ENCODE measurements at regions not wholly inside any gene's neighbourhood (a gene's known extent, or its start where the extent isn't known, plus 50 kb on each side); places are given as distances from the start of the nearest gene placed in this dataset.

DNA sequence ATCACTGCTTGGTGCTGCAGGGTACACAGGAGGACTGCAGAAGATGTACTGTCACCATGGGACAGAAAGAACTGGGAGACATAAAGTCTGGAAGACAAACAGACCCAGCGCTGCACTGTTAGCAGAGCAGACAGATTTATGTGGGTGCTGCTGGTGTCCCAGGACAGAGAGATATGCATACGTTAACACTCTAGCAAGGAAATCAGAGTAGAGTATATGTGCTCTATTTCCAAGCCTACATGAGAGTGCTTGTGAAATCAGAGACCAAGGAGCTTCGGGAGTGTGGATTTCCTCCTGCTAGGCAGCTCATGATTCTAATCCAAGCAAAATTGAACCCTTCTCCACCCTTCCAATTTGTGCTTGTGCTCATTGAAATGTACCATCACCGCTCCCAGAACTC is 416.5 kb downstream of the VRK1 start:
- H3K27ac ChIP-seq (ENCODE audit: low read depth, low read length): no peak overlapping the region
- H4K8ac ChIP-seq (ENCODE audit: low read depth, low read length): no peak overlapping the region
- peaks cover 0 to 2% of the 10 kb centered on the region in 2 experiments for H3K4me1 ChIP-seq (ENCODE audit: control insufficient read depth in 1 of 2, insufficient read depth in 2 of 2, low read length in 2 of 2)
- no peak overlapping the region for H2BK5ac ChIP-seq (ENCODE audit: low read depth, low read length, poor library complexity)
- no CpG with 5 or more reads among the region's 4 CpGs for WGBS (ENCODE audit: extremely low coverage, insufficient coverage, insufficient read length)
- H3K23ac ChIP-seq (ENCODE audit: low read length): no peak overlapping the region
- no peak overlapping the region for H2AK5ac ChIP-seq (ENCODE audit: low read length)
- H3K79me1 ChIP-seq (ENCODE audit: low read length): no peaks in the 10 kb centered on the region
- no peak overlapping the region for H2BK120ac ChIP-seq (ENCODE audit: insufficient read depth, low read length, poor library complexity)
- no peak overlapping the region for H3K18ac ChIP-seq (ENCODE audit: low read length)
- H3K14ac ChIP-seq (ENCODE audit: low read length): no peak overlapping the region
- no peak for DNase-seq
- H2BK12ac ChIP-seq (ENCODE audit: low read length): no peak overlapping the region
- no peak overlapping the region for H2AFZ ChIP-seq (ENCODE audit: insufficient read depth, low read length, poor library complexity)
- peaks cover 3% of the 10 kb centered on the region for H3K27me3 ChIP-seq (ENCODE audit: insufficient read depth, low read length)
- no peak overlapping the region for H3K4me2 ChIP-seq (ENCODE audit: low read length)
- H3K9ac ChIP-seq (ENCODE audit: low read length): no peak overlapping the region
- H3K36me3 ChIP-seq (ENCODE audit: control insufficient read depth in 1 of 2, insufficient read depth in 2 of 2, low read length in 2 of 2): no peaks in the 10 kb centered on the region
- no peaks in the 10 kb centered on the region for H3K9me3 ChIP-seq (ENCODE audit: insufficient read depth, low read depth, low read length)
- H3K4ac ChIP-seq (ENCODE audit: low read depth, low read length): no peak overlapping the region
- no peaks in the 10 kb centered on the region for H3K79me2 ChIP-seq (ENCODE audit: control insufficient read depth, insufficient read depth, low read length, poor library complexity)
- no peak overlapping the region for H3K4me3 ChIP-seq (ENCODE audit: low read depth, low read length)
- no peak overlapping the region for H4K12ac ChIP-seq (ENCODE audit: low read depth, low read length)
- H4K91ac ChIP-seq (ENCODE audit: low read depth, low read length): no peak overlapping the region

- Histone ChIP-seq H3K27ac (ENCODE audit: low read depth, low read length) (no peak overlapping the region), H3K18ac (ENCODE audit: low read length) (no peak overlapping the region), H3K9me3 (ENCODE audit: insufficient read depth, low read depth, low read length) (no peaks in the 10 kb centered on the region), H3K4me3 (ENCODE audit: low read depth, low read length) (no peak overlapping the region), H4K12ac (ENCODE audit: low read depth, low read length) (no peak overlapping the region), H3K9ac (ENCODE audit: low read length) (no peak overlapping the region), H2BK5ac (ENCODE audit: low read depth, low read length, poor library complexity) (no peak overlapping the region), H3K27me3 (ENCODE audit: insufficient read depth, low read length) (peaks cover 12% of the 10 kb centered on the region), H3K36me3 (ENCODE audit: control insufficient read depth in 1 of 2, insufficient read depth in 2 of 2, low read length in 2 of 2) (no peaks in the 10 kb centered on the region), H3K79me1 (ENCODE audit: low read length) (no peaks in the 10 kb centered on the region), H3K79me2 (ENCODE audit: control insufficient read depth, insufficient read depth, low read length, poor library complexity) (no peaks in the 10 kb centered on the region), H3K14ac (ENCODE audit: low read length) (no peak overlapping the region), H4K8ac (ENCODE audit: low read depth, low read length) (no peak overlapping the region), H3K4me2 (ENCODE audit: low read length) (no peak overlapping the region), H4K91ac (ENCODE audit: low read depth, low read length) (no peak overlapping the region), H3K23ac (ENCODE audit: low read length) (no peak overlapping the region), H3K4ac (ENCODE audit: low read depth, low read length) (no peak overlapping the region), H3K4me1 (ENCODE audit: control insufficient read depth in 1 of 2, insufficient read depth in 2 of 2, low read length in 2 of 2) (peaks cover 3 to 9% of the 10 kb centered on the region in 2 experiments), H2AFZ (ENCODE audit: insufficient read depth, low read length, poor library complexity) (no peak overlapping the region), H2BK120ac (ENCODE audit: insufficient read depth, low read length, poor library complexity) (no peak overlapping the region), H2BK12ac (ENCODE audit: low read length) (no peak overlapping the region), H2AK5ac (ENCODE audit: low read length) (no peak overlapping the region)
- no peak for DNase-seq
- WGBS (ENCODE audit: extremely low coverage, insufficient coverage, insufficient read length): no CpG with 5 or more reads among the region's 4 CpGs
Measured at GRCh38 chr14:97215263-97215969, 418.2 kb downstream of the VRK1 start.

GRCh38 chr14:97217111-97217885 is 420.1 kb downstream of the VRK1 start:
- Histone ChIP-seq H3K9me3 (ENCODE audit: insufficient read depth, low read depth, low read length) (no peaks in the 10 kb centered on the region), H4K91ac (ENCODE audit: low read depth, low read length) (no peak overlapping the region), H3K14ac (ENCODE audit: low read length) (no peak overlapping the region), H3K79me2 (ENCODE audit: control insufficient read depth, insufficient read depth, low read length, poor library complexity) (no peaks in the 10 kb centered on the region), H3K79me1 (ENCODE audit: low read length) (no peaks in the 10 kb centered on the region), H4K12ac (ENCODE audit: low read depth, low read length) (no peak overlapping the region), H2BK120ac (ENCODE audit: insufficient read depth, low read length, poor library complexity) (no peak overlapping the region), H3K4me2 (ENCODE audit: low read length) (no peak overlapping the region), H2BK12ac (ENCODE audit: low read length) (no peak overlapping the region), H3K4ac (ENCODE audit: low read depth, low read length) (no peak overlapping the region), H2BK5ac (ENCODE audit: low read depth, low read length, poor library complexity) (no peak overlapping the region), H3K36me3 (ENCODE audit: control insufficient read depth in 1 of 2, insufficient read depth in 2 of 2, low read length in 2 of 2) (no peaks in the 10 kb centered on the region), H3K4me1 (ENCODE audit: control insufficient read depth in 1 of 2, insufficient read depth in 2 of 2, low read length in 2 of 2) (peaks cover 3 to 9% of the 10 kb centered on the region in 2 experiments), H3K4me3 (ENCODE audit: low read depth, low read length) (no peak overlapping the region), H4K8ac (ENCODE audit: low read depth, low read length) (no peak overlapping the region), H3K9ac (ENCODE audit: low read length) (no peak overlapping the region), H3K27ac (ENCODE audit: low read depth, low read length) (no peak overlapping the region), H2AK5ac (ENCODE audit: low read length) (no peak overlapping the region), H3K27me3 (ENCODE audit: insufficient read depth, low read length) (peaks cover 12% of the 10 kb centered on the region), H3K23ac (ENCODE audit: low read length) (no peak overlapping the region), H2AFZ (ENCODE audit: insufficient read depth, low read length, poor library complexity) (no peak overlapping the region), H3K18ac (ENCODE audit: low read length) (no peak overlapping the region)
- WGBS (ENCODE audit: extremely low coverage, insufficient coverage, insufficient read length): no CpG with 5 or more reads among the region's 12 CpGs
- DNase-seq: no peak

GRCh38 chr14:97218274-97218673 is 421.1 kb downstream of the VRK1 start:
- Histone ChIP-seq H3K18ac (ENCODE audit: low read length) (no peak overlapping the region), H3K79me1 (ENCODE audit: low read length) (no peaks in the 10 kb centered on the region), H2BK5ac (ENCODE audit: low read depth, low read length, poor library complexity) (no peak overlapping the region), H4K12ac (ENCODE audit: low read depth, low read length) (no peak overlapping the region), H3K4me2 (ENCODE audit: low read length) (peak overlapping the region; percentile 77), H3K4me1 (ENCODE audit: control insufficient read depth in 1 of 2, insufficient read depth in 2 of 2, low read length in 2 of 2) (peaks cover 3 to 9% of the 10 kb centered on the region in 2 experiments), H4K8ac (ENCODE audit: low read depth, low read length) (no peak overlapping the region), H3K9ac (ENCODE audit: low read length) (no peak overlapping the region), H3K36me3 (ENCODE audit: control insufficient read depth in 1 of 2, insufficient read depth in 2 of 2, low read length in 2 of 2) (no peaks in the 10 kb centered on the region), H3K4ac (ENCODE audit: low read depth, low read length) (no peak overlapping the region), H2BK120ac (ENCODE audit: insufficient read depth, low read length, poor library complexity) (no peak overlapping the region), H3K4me3 (ENCODE audit: low read depth, low read length) (no peak overlapping the region), H3K9me3 (ENCODE audit: insufficient read depth, low read depth, low read length) (no peaks in the 10 kb centered on the region), H3K79me2 (ENCODE audit: control insufficient read depth, insufficient read depth, low read length, poor library complexity) (no peaks in the 10 kb centered on the region), H3K27me3 (ENCODE audit: insufficient read depth, low read length) (peaks cover 12% of the 10 kb centered on the region), H3K14ac (ENCODE audit: low read length) (no peak overlapping the region), H3K27ac (ENCODE audit: low read depth, low read length) (no peak overlapping the region), H2AFZ (ENCODE audit: insufficient read depth, low read length, poor library complexity) (peak overlapping the region; percentile 75), H4K91ac (ENCODE audit: low read depth, low read length) (no peak overlapping the region), H3K23ac (ENCODE audit: low read length) (no peak overlapping the region), H2BK12ac (ENCODE audit: low read length) (no peak overlapping the region), H2AK5ac (ENCODE audit: low read length) (no peak overlapping the region)
- DNase-seq: no peak
- no CpG with 5 or more reads among the region's 15 CpGs for WGBS (ENCODE audit: extremely low coverage, insufficient coverage, insufficient read length)
